NCI-H1105 (cell line): ENCODE measurements at regions not wholly inside any gene's neighbourhood (a gene's known extent, or its start where the extent isn't known, plus 50 kb on each side); places are given as distances from the start of the nearest gene placed in this dataset.
"Not testable (repeated sequence)": the region's sequence is repeated elsewhere in the genome, so short reads cannot be mapped to it uniquely, and the experiment has no call there.

Source experiments
- DNase-seq: peaks from one replicate; lab custom pipeline; 2025; lab: John Stamatoyannopoulos, UW

DNA sequence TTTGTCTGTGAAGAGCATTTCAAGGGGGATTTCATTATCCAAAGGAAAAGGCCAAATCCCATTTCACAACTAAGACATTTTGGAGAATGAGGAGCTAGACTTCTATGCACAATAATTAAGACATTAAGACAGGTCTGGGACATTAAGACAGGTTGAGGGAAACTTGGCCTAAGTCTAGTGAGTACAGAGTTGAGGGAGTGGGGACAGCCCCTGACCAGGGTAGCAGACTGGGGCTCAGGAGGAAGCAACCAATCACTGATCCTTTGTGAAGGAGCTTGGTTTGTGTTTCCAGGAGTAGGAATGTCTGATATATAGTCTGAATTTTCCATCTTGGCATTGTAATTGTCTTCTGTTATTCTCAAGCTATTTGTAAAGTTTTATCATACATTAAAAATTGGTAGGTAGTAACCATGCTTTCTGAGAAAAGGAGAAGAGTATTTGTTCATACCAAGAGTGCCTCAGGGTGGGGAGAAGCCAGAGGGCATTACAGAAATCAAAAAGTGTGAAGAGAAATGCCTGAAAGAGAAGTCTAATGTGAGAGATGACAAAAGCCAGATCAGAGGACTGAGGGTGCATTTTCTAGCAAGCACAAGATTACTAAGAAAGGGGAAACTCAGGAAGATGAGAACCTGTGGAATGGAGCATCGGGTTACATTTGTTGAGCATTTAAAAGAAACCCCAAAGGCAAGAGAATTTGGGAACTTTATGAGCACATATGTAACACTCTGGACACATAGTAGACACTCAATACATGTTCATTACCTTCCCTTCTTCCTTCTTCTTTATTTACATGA is 189.3 kb upstream of the PIK3R1 start:
- no peak for DNase-seq

DNA sequence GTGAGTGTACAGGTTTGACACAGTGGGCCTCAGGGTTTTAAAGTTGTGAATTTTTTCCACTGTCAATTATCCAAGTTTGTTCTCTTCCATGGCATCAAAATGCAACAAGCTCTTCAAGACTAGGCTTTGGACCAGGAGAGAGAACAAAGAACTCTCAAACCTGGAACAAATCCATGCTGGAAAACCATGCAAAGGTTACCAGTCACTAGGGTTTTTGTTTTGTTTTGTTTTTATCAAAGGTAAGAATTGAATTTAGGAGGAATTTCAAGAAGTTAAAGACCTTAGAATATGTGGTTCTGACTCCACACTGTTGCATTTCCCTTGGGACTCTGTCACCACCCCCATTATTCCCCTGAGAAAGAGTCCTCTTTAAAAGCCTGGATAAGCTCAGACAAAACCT is 191.1 kb upstream of the PIK3R1 start:
- DNase-seq = no peak

DNA sequence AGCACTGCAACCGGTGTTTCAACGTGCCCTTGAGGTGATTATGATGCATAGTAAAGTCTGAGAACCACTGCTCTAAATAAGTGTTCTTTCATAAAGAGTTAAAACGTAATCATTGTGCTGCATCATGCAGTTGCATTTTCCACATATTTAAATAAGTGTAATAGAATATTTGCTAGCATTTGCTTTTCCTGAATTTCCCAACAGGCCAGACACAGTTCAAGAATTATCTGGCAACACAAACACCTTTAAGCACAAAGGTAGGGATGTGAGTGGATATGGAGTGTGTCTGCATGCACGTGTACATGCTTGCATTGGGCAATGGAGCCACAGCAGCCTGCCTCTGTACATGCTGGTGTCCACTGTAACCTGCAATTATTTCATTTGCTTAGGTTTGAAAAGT is 193.6 kb upstream of the PIK3R1 start:
- DNase-seq = no peak

DNA sequence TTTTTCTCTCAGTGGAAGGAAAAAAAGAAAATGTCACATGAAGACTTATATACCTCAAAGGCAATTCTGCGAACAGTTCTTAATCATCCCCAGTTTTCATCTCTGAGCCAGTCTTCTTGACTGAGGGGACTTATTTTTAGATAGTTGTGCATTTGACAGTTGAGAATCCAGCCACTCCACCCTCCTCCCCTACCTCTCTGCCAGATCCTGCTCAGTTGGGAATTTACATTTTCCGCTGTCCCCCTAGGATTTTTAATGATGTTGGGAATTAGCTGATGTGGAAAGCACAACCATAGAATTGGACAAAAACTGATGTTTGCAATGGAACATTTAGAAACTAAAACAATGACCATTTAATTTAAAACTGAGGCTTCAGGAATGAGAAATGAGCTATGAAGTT is 194.3 kb upstream of the PIK3R1 start:
- DNase-seq = no peak

DNA sequence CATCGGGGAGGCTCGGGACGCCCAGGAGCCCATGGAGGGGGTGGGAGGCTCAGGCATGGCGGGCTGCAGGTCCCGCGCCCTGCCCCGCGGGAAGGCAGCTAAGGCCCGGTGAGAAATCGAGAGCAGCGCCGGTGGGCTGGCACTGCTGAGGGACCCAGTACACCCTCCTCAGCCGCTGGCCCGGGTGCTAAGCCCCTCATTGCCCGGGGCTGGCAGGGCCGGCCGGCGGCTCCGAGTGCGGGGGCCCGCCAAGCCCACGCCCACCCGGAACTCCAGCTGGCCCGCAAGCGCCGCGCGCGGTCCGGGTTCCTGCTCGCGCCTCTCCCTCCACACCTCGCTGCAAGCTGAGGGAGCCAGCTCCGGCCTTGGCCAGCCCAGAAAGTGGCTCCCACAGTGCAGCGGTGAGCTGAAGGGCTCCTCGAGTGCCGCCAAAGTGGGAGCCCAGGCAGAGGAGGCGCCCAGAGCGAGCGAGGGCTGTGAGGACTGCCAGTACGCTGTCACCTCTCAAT is 195.0 kb upstream of the PIK3R1 start:
- not testable (repeated sequence) for DNase-seq

DNA sequence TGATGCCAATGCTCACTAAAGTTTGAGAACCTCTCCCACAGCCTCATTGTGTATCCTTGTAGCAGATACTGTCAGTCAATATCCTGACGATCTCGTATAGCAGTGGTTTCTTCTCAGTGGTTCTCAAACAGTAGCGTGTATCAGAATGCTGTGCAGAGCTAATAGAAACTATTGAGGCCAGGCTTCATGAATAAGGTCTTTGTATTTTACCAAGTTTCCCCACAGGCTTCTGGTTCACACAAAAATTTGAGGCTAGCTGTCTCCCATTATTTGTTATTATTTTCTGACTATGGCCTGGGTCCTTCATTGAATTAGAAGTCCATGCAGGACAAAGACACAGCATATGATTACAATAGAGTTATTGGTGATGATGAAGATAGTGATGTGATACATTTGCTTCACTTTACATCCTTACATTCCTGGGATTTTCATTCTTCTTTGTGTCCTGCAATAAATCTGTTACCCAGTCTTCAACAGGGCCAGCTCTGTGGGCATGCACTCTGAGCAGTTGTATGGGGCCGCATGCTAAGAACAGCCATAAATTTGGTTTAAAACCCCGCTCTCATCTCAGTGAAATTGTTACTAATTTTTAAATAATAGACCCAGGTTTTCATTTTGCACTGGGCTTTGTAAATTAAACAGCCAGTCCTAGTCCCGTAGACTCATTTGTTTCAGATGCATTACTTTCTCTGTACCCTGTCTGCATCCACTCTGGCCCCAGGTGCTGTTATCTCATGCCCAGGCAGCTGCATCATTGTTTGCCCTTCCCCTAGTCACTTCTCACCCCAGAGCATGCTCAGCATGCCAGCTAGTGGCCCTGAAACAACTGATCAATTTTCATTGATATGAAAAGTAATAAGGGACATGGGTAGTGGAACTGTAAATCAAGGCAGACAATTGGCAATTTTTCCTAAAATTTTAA is 199.9 kb upstream of the PIK3R1 start:
- no peak for DNase-seq

DNA sequence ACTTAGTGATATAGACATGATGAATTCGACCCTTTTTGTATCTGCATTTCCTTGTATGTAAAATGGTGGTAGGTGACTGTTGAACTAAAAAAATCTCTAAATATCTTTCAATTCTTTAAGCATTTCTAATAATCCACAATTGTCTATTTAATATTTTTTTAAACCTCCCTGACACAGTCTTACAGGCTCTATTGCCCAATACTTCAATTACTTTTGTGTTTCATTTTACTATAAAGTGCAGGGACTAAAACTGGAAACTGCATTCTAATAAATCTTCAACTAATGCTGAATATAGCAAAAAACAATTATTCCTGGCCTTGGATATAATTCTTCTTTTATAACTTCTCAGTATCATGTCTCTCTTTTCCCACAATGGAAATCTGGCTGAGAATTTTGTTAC is 202.7 kb upstream of the PIK3R1 start:
- DNase-seq = no peak

DNA sequence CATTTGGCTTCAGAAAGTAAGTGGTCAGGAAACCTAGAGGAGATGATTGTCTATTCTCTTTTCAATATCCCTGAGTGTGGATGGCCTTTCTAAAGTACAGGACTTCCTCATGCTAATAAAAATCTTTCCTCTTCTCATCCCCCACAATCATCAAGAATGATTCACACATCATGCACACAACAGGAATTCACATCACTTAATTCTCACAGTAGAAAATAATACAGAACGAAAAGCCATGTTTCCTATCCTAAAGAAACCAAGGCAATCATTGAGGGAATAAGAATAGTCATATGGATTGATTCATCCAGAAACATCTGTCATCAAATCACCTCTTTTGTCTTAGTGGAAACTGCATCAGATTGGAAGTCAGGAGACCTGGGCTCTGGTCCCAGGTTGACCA is 203.1 kb upstream of the PIK3R1 start:
- no peak for DNase-seq

DNA sequence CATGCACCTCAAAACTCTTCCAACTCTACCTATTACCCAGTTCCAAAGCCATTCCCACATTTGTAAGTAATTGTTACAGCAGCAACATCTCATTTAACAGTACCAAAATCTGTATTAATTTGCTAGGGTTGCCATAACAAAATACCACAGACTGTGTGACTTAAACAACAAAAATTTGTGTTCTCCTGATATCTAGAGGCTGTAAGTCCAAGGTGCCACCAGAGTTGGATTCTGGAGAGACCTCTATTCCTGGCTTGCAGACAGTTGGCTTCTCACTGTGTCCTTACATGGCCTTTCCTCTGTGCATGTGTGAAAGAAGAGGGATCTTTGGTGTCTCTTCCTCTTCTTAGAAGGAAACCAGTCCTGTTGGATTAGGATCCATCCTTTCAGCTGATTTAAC is 203.8 kb upstream of the PIK3R1 start:
- no peak for DNase-seq

DNA sequence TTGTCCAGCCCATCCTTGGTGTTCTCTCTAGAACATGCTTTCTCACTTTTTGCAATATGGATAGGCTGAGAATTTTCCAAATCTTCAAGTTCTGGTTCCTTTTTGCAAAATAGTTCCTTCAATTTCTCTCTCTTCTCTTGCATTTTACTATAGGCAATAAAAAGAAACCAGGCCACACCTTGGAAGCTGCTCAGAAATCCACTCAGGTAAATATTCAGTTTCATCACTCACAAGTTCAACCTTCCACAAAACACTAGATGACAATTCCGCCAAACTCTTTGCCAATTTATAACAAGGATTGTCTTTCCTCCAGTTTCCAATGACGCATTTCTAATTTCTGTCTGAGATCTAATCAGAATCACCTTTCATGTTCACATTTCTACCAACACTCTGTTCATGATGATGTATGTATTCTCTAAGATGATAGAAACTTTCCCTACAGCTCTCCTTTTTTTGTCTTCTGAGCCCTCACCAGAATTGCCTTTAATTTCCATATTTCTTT is 204.2 kb upstream of the PIK3R1 start:
- no peak for DNase-seq

DNA sequence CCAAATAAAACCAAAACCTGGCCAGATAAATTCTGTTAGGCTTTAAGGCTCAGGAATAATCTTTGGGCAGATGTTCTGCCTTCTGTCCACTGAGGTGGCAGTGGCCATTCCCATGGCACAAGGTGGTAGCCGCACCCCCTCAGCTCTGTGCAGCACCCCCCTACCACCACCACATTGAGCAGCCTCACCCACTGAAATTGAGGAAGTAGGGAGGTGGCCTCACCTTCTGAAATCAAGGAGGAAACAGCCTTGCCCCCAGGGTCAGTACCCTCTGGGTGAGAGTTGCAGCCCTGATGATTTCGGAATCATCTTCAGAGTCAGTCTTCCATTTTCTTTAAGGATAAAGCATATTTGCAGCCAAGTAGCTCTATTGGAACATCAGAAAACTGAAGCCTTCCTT is 204.8 kb upstream of the PIK3R1 start:
- no peak for DNase-seq

DNA sequence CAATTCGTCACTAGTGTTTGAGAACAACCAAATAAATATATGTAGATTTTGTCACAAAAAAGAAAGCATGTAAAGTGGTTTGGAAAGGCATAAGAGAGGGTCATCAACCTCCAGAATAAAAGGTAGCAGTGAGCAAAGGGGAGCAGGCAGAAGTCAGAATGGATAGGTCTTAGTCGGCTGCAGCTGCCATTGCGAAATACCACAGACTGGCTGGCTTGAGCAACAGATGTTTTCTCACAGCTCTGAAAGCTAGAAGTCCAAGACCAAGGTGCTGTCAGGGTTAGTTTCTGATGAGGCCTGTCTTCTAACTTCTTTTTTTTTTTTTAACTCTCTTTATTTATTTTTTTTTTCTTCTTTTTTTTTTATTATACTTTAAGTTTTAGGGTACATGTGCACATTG is 208.1 kb upstream of the PIK3R1 start:
- DNase-seq = no peak

DNA sequence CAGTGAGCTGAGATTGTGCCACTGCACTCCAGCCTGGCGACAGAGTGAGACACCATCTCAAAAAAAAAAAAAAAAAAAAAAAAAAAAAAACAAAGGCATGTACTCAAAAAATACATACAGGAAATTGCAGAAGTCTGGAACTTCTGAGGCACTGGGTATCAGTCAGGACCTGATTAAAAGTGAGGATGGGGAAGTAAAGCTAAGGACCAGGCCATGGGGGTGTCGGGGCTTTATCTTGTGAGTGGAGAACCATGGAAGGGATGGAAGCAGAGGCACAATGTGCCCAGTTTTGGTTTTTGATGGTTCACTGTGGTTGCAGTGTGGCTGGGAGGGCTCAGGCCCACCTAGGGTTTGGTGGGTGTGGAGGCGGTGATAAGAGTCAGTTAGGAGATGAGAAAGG is 212.7 kb upstream of the PIK3R1 start:
- DNase-seq = no peak

DNA sequence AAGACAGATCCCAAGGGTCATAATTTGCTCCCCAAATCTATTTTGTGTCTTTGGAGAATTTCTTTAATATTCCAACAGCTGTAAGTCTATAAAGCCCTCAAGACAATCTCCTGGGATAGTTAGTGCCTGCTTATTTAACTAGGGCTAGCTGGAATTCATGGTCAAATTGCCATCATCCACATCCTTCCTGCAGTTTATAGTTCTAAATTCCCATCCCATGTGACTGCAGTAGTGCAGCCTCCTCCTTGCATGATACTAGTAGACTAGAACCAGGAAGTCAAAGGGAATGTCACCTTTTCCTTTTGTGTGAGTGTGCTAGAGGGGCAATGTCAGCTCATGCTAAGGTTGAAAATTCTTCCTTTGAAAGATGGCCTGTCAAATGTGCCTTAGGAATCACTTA is 214.8 kb upstream of the PIK3R1 start:
- no peak for DNase-seq

DNA sequence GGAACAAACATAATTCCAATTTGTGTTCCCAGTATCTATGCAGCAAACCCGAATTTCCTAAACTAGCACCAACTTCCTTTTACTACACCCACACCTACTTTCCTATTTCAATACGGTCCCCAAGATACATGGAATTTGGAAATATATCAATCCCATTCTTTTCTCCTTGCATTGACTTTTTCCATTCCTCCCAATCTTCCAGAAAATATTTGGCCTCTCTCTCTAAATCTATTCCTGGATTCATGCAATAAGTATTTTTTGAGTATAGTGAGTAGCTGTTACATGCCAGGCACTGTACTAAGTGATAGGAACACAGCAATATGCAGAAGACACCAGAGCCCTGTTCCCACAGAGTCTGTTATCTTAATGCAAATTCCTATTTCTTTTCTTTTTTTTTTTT is 216.2 kb upstream of the PIK3R1 start:
- no peak for DNase-seq

DNA sequence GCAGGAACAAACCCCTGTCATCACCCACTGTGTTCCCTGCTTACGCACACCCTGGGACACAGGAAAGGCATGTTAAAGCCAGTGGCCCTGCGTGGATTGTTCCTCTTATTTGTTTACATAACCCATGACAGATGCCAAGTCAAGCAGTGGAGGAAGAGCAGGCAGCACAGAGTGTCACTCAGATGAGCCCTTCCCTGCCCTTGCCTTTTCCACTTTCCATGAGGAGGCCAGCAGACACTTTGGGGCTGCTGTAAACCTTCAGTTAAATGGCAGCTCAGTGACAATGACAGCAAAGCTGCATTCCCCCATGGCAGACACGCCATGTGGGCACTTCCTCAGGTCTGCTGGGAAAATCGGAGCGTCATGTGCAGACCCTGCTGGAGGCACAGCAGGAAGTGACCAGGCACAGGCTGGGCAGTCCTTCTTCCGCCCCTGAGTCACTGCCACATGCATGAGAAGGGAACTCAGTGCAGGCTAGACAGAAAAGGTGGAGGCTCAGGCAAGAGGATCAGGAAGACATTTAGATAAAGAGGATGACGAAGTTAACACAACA is 216.8 kb upstream of the PIK3R1 start:
- no peak for DNase-seq

DNA sequence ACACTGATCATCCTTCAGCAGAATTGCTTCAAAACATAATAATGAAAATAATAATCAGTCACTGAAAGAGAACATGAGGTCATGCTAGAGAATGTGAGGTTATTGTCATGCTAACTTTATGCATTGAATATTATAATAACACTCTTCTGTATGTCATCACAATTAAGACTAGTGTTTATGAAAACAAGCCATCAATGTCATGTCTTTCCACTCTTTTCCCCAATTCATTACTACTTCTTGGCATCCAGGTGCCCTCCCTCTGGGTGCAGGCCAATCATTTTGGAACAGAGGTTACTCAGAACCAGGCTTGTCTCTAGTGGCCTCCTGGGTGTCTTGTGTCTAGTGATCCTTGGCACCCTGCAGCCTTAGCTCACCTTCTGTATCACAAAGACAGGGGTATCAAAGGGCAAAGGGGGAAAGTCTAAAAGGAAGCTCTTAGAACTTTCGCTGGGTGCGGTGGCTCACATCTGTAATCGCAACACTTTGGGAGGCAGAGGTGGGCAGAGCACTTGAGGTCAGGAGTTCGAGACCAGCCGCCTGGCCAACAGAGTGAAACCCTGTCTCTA is 217.6 kb upstream of the PIK3R1 start:
- DNase-seq = no peak

DNA sequence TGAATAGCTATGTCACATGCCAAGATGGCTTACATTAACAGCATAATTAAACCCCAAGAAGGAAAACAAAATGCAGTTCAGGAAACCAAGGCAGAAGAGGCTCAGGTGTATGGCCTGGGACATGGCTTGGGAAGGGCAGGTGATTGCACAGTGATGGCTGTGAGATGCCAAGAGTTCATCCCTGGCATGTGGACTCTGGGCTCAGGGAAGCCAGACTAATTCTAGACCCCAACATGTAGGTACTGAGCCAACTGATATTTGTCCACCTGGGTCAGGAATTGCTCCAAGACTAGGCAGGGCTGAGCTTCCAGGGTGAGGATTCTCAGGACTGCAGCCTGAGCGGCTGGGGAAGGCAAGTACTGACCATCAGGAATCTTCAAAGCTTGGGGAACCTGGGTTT is 218.4 kb upstream of the PIK3R1 start:
- DNase-seq = no peak

DNA sequence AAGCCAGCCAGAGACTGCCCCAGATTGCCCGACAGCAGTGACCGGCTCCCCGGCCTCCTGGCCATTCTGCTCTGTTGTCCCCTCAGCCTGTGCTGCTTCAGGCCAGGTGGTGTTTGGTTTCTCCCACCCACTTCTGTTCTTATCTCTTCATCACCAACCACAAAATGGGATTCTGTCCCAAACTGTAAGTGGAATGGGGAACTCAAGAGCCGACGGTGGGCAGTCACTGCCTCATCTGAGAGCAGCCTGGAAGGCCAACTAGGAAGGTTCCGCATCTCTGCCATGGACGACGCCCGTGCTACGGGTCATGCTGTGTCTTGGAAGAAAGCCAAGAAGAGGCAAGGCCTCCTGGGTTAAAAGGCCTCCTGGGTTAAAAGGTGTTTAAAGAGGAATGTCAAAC is 219.0 kb upstream of the PIK3R1 start:
- DNase-seq = no peak

DNA sequence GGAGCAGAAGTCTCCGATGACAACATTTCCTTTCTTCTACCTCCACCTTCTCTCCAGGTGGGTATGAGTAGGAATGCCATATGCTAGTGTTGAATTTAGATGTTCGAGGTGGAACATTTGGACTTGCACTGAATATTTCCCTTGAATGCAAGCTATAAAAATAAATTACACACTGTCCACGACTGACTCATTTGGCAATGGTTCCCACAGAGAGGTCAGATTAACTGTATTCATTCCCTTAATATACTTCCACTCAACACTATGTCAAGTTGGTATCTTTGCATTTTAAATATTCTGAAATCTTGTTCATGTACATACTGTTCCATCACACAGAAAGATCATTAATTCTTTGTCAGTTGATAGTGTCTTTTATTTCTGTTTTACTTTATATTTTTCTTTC is 222.6 kb upstream of the PIK3R1 start:
- no peak for DNase-seq

DNA sequence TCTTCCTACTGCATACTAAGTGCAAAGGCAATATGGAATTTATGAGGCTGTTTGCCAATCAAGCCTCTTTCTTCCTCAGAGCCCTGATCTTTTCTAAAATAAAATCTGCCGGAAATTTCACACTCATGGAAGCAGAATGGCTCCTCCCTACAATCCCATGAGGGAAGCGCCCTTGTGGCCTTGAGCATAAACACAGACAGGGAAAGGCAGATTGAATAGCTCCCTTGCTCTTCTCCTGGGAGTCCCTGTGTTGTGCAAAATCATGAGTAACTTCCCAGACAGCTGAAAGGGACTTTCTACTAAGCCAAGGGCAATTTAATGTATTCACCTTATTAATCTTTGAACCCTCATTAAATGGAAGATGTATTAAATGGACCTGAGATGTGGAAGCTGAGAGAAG is 226.1 kb upstream of the PIK3R1 start:
- no peak for DNase-seq

DNA sequence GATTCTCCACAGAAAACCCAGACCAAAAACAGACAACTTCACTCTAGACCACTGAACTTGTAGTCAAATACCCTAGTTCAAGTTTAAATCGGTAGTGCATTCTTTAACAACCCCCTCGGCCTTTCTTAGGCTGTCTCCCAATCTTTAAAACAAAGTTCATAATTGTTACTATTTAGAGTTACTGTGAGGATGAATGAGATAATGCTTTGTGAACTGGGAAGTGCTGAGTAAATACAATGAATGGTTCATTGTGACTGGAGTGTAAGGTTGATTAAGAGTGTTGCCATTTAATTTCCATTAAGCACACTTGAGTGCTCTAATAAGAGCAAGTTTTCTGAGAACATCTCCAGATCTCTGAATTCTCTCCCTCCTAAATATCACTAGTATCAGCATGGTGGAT is 228.8 kb upstream of the PIK3R1 start:
- DNase-seq = no peak
